ENCODE measurements at regions not wholly inside any gene's neighbourhood (a gene's known extent, or its start where the extent isn't known, plus 50 kb on each side); places are given as distances from the start of the nearest gene placed in this dataset.

- Mint-ChIP-seq H3K9me3 (no peaks in the 10 kb centered on the region), H3K4me1 (no peaks in the 10 kb centered on the region)
- CTCF ChIA-PET = no interaction called here
Measured at GRCh38 chr2:187934236-187934635, 357.4 kb upstream of the GULP1 start.

GRCh38 chr2:187934692-187935091, 357.0 kb upstream of the GULP1 start:
- CTCF ChIA-PET = no interaction called here
- Mint-ChIP-seq H3K27me3 (no peaks in the 10 kb centered on the region), H3K27ac (no peak overlapping the region), H3K36me3 (no peaks in the 10 kb centered on the region), H3K9me3 (no peaks in the 10 kb centered on the region), H3K4me1 (no peaks in the 10 kb centered on the region), H3K4me3 (no peak overlapping the region)
- no peak for DNase-seq

More at GRCh38 chr2:187934236-187934635, 357.4 kb upstream of the GULP1 start:
- Mint-ChIP-seq H3K4me3 (no peak overlapping the region), H3K27ac (no peak overlapping the region), H3K36me3 (no peaks in the 10 kb centered on the region), H3K27me3 (no peaks in the 10 kb centered on the region)
- DNase-seq = no peak

- Mint-ChIP-seq H3K27ac (no peak overlapping the region), H3K4me1 (no peaks in the 10 kb centered on the region), H3K9me3 (no peaks in the 10 kb centered on the region), H3K4me3 (no peak overlapping the region), H3K27me3 (no peaks in the 10 kb centered on the region), H3K36me3 (no peaks in the 10 kb centered on the region)
- no peak for DNase-seq
- CTCF ChIA-PET = no interaction called here
Measured at GRCh38 chr2:187935126-187935525, 356.5 kb upstream of the GULP1 start.

DNA sequence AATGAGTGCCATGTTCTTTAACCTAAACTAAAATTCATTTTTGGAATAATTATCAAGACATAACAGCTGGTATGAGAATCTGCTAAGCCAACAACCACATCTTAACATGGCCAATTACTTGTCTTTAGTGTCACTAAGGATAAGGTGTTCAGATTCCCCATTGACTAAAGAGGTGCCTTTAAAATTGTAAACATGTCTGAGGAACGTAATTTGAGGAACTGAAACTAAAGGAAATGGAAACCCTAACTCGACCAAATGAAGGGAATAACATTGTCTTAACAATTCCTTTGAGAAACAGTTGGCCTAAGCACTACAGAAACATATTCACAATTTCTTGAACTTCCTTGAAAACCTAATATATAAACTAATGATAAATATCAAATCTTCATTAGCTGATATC, 355.4 kb upstream of the GULP1 start:
- H3K27me3 Mint-ChIP-seq = no peaks in the 10 kb centered on the region
- no peaks in the 10 kb centered on the region for H3K9me3 Mint-ChIP-seq
- H3K36me3 Mint-ChIP-seq = no peaks in the 10 kb centered on the region
- no peak overlapping the region for H3K4me3 Mint-ChIP-seq
- CTCF ChIA-PET = no interaction called here
- H3K4me1 Mint-ChIP-seq = no peaks in the 10 kb centered on the region
- H3K27ac Mint-ChIP-seq = no peak overlapping the region
- no peak for DNase-seq

- DNase-seq = no peak
- CTCF ChIA-PET = no interaction called here
- no peaks in the 10 kb centered on the region for H3K36me3 Mint-ChIP-seq
- no peak overlapping the region for H3K27ac Mint-ChIP-seq
- H3K9me3 Mint-ChIP-seq = no peaks in the 10 kb centered on the region
- no peak overlapping the region for H3K4me3 Mint-ChIP-seq
- no peaks in the 10 kb centered on the region for H3K4me1 Mint-ChIP-seq
- no peaks in the 10 kb centered on the region for H3K27me3 Mint-ChIP-seq
Measured at GRCh38 chr2:187939180-187939579, 352.5 kb upstream of the GULP1 start.

DNA sequence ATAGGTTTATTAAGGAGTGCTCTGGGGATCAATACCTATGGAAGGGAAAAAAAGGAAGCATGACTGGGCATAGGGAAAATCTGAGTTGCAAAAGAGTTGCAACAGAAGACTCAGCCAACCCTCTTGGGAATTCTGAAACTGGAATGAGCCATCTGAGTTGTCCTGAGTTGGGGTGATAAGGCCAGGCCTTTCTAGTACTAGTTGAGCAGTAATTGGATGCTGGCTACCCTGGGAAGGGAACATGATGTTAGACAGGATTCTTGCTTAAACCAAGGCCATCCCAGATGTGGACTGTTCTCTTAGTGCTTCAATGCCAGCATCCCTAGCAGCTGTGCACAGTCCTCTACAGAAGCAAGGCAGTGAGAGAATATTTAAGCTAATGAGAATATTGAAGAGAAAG, 348.8 kb upstream of the GULP1 start:
- H3K27me3 Mint-ChIP-seq = no peaks in the 10 kb centered on the region
- no peaks in the 10 kb centered on the region for H3K4me1 Mint-ChIP-seq
- CTCF ChIA-PET = no interaction called here
- no peak for DNase-seq
- H3K9me3 Mint-ChIP-seq = no peaks in the 10 kb centered on the region
- no peak overlapping the region for H3K4me3 Mint-ChIP-seq
- no peak overlapping the region for H3K27ac Mint-ChIP-seq
- no peaks in the 10 kb centered on the region for H3K36me3 Mint-ChIP-seq

GRCh38 chr2:187943772-187944369, 347.8 kb upstream of the GULP1 start:
- Mint-ChIP-seq H3K27ac (no peak overlapping the region), H3K4me3 (no peak overlapping the region), H3K4me1 (no peaks in the 10 kb centered on the region), H3K9me3 (no peaks in the 10 kb centered on the region), H3K36me3 (no peaks in the 10 kb centered on the region), H3K27me3 (no peaks in the 10 kb centered on the region)
- no peak for DNase-seq
- CTCF ChIA-PET = no interaction called here

DNA sequence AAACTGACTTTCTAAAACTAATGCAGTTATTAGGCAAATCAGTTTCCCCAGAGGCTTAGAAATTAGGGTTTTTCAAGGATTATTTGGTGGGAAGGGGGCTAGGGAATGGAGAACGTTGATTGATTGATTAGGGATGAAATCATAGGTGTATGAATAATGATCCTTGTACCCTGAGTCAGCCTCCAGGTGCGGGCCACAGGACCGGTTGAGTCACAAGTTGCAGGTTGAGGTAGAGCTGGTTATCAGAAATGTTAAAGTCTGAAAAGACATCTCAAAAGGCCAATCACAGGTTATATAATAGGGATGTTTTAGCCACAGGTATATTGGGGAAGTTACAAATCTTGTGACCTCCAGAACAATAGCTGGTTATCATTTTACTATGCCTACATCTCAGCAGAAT, 341.8 kb upstream of the GULP1 start:
- Mint-ChIP-seq H3K4me3 (no peak overlapping the region), H3K27ac (no peak overlapping the region), H3K9me3 (peaks cover 13% of the 10 kb centered on the region), H3K4me1 (no peaks in the 10 kb centered on the region), H3K27me3 (no peaks in the 10 kb centered on the region), H3K36me3 (no peaks in the 10 kb centered on the region)
- no peak for DNase-seq
- CTCF ChIA-PET = no interaction called here

DNA sequence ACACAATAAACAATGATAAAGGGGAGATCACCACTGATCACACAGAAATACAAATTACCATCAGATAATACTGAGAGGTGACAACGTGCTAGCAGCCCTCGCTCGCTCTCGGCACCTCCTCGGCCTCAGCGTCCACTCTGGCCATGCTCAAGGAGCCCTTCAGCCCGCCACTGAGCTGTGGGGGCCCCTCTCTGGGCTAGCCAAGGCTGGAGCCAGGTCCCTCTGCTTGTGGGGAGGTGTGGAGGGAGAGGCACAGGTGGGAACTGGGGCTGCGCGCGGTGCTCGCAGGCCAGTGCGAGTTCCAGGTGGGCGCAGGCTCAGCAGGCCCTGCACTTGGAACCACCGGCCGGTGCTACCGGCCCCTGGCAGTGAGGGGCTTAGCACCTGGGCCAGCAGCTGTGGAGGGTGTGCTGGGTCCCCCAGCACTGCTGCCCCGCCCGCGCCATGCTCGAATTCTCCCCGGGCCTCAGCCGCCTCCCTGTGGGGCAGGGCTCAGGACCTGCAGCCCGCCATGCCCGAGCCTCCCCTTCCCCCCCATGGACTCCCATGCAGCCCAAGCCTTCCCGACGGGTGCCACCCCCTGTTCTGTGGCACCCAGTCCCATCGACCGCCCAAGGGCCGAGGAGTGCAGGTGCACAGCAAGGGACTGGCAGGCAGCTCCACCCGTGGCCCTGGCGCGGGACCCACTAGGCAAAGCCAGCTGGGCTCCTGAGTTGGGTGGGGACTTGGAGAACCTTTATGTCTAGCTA, 340.0 kb upstream of the GULP1 start:
- CTCF ChIA-PET = no interaction called here
- no peak overlapping the region for H3K4me3 Mint-ChIP-seq
- DNase-seq = no peak
- peaks cover 13% of the 10 kb centered on the region for H3K9me3 Mint-ChIP-seq
- H3K27me3 Mint-ChIP-seq = no peaks in the 10 kb centered on the region
- no peaks in the 10 kb centered on the region for H3K36me3 Mint-ChIP-seq
- H3K27ac Mint-ChIP-seq = no peak overlapping the region
- H3K4me1 Mint-ChIP-seq = no peaks in the 10 kb centered on the region

- Mint-ChIP-seq H3K9me3 (peaks cover 5% of the 10 kb centered on the region), H3K27ac (no peak overlapping the region), H3K27me3 (no peaks in the 10 kb centered on the region), H3K36me3 (no peaks in the 10 kb centered on the region), H3K4me1 (no peaks in the 10 kb centered on the region), H3K4me3 (no peak overlapping the region)
- DNase-seq = no peak
- CTCF ChIA-PET = no interaction called here
Measured at GRCh38 chr2:187956906-187957534, 334.7 kb upstream of the GULP1 start.

DNA sequence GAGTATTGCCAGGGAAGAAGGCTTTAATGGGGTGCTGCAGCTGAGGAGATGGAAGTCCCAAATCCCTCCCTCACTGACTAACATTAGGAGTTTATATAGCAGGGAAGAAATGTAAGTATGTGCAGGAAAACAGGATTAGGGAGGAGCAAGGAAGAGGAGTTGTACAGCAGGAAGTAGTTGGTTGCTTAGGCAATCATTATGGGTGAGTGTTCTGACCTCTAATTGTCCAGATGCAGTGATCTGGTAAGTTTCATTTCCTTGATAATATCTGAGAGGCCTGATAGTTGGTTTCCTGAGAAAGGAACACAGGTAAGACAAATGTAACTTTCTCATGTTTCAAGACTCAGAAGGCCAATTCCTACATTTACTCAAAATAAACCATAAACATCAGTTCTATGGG, 331.9 kb upstream of the GULP1 start:
- CTCF ChIA-PET = no interaction called here
- no peaks in the 10 kb centered on the region for H3K4me1 Mint-ChIP-seq
- no peak overlapping the region for H3K4me3 Mint-ChIP-seq
- no peaks in the 10 kb centered on the region for H3K9me3 Mint-ChIP-seq
- H3K27me3 Mint-ChIP-seq = no peaks in the 10 kb centered on the region
- no peak for DNase-seq
- no peak overlapping the region for H3K27ac Mint-ChIP-seq
- H3K36me3 Mint-ChIP-seq = no peaks in the 10 kb centered on the region

GRCh38 chr2:187962538-187962937, 329.1 kb upstream of the GULP1 start:
- Mint-ChIP-seq H3K27ac (no peak overlapping the region), H3K27me3 (no peaks in the 10 kb centered on the region), H3K9me3 (no peaks in the 10 kb centered on the region), H3K4me3 (no peak overlapping the region), H3K4me1 (no peaks in the 10 kb centered on the region), H3K36me3 (no peaks in the 10 kb centered on the region)
- no peak for DNase-seq
- CTCF ChIA-PET = interaction anchor here (1.0 kb wide), 1 partner anchor 183 kb away, joined by 3 read pairs; no protein-coding TSS in a partner anchor

DNA sequence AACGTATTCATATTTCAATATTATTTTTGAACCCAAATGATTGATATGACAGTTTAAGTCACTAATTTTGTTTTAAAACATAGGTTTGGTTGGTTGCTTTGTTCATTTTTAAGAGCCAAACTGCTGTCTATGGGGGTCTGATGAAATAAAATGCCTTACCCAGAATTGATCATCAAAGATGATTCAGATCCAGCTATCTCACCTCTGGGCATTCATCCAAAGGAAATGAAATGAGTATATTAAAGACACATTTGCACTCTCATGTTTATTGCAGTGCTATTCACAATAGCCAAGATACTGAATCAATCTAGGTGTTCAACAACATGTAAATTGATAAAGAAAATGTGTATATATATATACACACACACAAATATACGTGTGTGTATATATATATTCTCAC, 326.9 kb upstream of the GULP1 start:
- no peak overlapping the region for H3K4me3 Mint-ChIP-seq
- H3K9me3 Mint-ChIP-seq = no peaks in the 10 kb centered on the region
- H3K36me3 Mint-ChIP-seq = no peaks in the 10 kb centered on the region
- no peaks in the 10 kb centered on the region for H3K4me1 Mint-ChIP-seq
- H3K27ac Mint-ChIP-seq = no peak overlapping the region
- H3K27me3 Mint-ChIP-seq = no peaks in the 10 kb centered on the region
- CTCF ChIA-PET = no interaction called here
- no peak for DNase-seq

GRCh38 chr2:187966924-187967323, 324.8 kb upstream of the GULP1 start:
- no peaks in the 10 kb centered on the region for H3K27me3 Mint-ChIP-seq
- H3K27ac Mint-ChIP-seq = no peak overlapping the region
- DNase-seq = no peak
- CTCF ChIA-PET = no interaction called here
- no peaks in the 10 kb centered on the region for H3K9me3 Mint-ChIP-seq
- H3K4me3 Mint-ChIP-seq = no peak overlapping the region
- H3K4me1 Mint-ChIP-seq = no peaks in the 10 kb centered on the region
- no peaks in the 10 kb centered on the region for H3K36me3 Mint-ChIP-seq

GRCh38 chr2:187971893-187972292, 319.8 kb upstream of the GULP1 start:
- H3K36me3 Mint-ChIP-seq = no peaks in the 10 kb centered on the region
- H3K27me3 Mint-ChIP-seq = no peaks in the 10 kb centered on the region
- CTCF ChIA-PET = no interaction called here
- DNase-seq = no peak
- H3K4me1 Mint-ChIP-seq = no peaks in the 10 kb centered on the region
- no peaks in the 10 kb centered on the region for H3K9me3 Mint-ChIP-seq
- H3K27ac Mint-ChIP-seq = no peak overlapping the region
- H3K4me3 Mint-ChIP-seq = no peak overlapping the region

All from activated naive CD4-positive, alpha-beta T cell treated with anti-CD3 and anti-CD28 coated beads, Interleukin-2, amount 10 ng/mL, durations not matched to agents 7 days and 5 days (primary cell).